ENCODE measurements at regions not wholly inside any gene's neighbourhood (a gene's known extent, or its start where the extent isn't known, plus 50 kb on each side); places are given as distances from the start of the nearest gene placed in this dataset.

DNA sequence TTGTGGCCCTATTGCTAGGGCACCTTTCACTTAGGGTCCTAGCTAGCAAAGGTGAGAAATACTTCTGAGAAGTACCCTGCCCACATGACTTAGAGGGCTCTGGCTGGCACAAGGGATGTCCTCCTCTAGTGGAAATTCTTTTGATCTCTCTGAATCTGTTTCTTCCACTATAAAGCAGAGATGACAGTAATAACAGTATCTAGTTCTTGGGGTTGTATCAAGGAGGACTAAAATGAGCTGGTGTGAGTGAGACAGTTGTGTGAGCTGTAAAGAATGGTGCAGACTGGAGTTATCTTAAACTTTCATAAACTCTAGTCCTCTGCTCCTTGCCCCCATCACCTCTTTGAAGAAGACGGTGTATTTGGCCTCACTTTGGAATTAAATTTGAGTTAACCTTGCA is 157.8 kb upstream of the PLET1 start:
- Histone ChIP-seq H3K9ac (ENCODE audit: low read depth in 1 of 2, low read length in 2 of 2) (no peak overlapping the region), H3K27me3 (ENCODE audit: control insufficient read depth in 4 of 4, insufficient read depth in 4 of 4, low read length in 3 of 4) (no peaks in the 10 kb centered on the region), H3K9me3 (ENCODE audit: control insufficient read depth in 4 of 4, low read length in 3 of 4) (peaks cover 0 to 13% (median 0%) of the 10 kb centered on the region in 4 donors), H3K4me3 (ENCODE audit: low read depth in 1 of 3, low read length in 3 of 3) (no peak overlapping the region), H3K36me3 (ENCODE audit: control insufficient read depth in 4 of 4, insufficient read depth in 3 of 4, low read depth in 1 of 4, low read length in 3 of 4) (no peaks in the 10 kb centered on the region), H3K4me1 (ENCODE audit: control insufficient read depth in 4 of 4, insufficient read depth in 4 of 4, low read length in 3 of 4) (no peaks in the 10 kb centered on the region), H3K27ac (ENCODE audit: low read depth in 1 of 2, low read length in 2 of 2) (no peak overlapping the region)
- TF ChIP-seq HNF4G (IDR thresholded peaks at IDR 0.05) = no peak
- TF ChIP-seq EGR1 (IDR thresholded peaks at IDR 0.05; ENCODE audit: low read depth in 2 of 2) = no peak
- TF ChIP-seq JUND (IDR thresholded peaks at IDR 0.05) = no peak
- TF ChIP-seq, protein P1, sequence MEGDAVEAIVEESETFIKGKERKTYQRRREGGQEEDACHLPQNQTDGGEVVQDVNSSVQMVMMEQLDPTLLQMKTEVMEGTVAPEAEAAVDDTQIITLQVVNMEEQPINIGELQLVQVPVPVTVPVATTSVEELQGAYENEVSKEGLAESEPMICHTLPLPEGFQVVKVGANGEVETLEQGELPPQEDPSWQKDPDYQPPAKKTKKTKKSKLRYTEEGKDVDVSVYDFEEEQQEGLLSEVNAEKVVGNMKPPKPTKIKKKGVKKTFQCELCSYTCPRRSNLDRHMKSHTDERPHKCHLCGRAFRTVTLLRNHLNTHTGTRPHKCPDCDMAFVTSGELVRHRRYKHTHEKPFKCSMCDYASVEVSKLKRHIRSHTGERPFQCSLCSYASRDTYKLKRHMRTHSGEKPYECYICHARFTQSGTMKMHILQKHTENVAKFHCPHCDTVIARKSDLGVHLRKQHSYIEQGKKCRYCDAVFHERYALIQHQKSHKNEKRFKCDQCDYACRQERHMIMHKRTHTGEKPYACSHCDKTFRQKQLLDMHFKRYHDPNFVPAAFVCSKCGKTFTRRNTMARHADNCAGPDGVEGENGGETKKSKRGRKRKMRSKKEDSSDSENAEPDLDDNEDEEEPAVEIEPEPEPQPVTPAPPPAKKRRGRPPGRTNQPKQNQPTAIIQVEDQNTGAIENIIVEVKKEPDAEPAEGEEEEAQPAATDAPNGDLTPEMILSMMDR (IDR thresholded peaks at IDR 0.05; ENCODE audit: low read depth, low read length, missing input control) = no peak
- TF ChIP-seq RAD21 (IDR thresholded peaks at IDR 0.05) = no peak
- TF ChIP-seq, protein P2, sequence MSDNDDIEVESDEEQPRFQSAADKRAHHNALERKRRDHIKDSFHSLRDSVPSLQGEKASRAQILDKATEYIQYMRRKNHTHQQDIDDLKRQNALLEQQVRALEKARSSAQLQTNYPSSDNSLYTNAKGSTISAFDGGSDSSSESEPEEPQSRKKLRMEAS (IDR thresholded peaks at IDR 0.05) = no peak
- no peak for TF ChIP-seq FOXA1 (IDR thresholded peaks at IDR 0.05)
- no peak for TF ChIP-seq GABPA (IDR thresholded peaks at IDR 0.05 in 1 of 2, conservative IDR thresholded peaks at IDR 0.05 in 1 of 2)
- no peak for DNase-seq (ENCODE audit: low spot score)
- WGBS = 86% methylated on average over 1 of the region's 1 CpG

DNA sequence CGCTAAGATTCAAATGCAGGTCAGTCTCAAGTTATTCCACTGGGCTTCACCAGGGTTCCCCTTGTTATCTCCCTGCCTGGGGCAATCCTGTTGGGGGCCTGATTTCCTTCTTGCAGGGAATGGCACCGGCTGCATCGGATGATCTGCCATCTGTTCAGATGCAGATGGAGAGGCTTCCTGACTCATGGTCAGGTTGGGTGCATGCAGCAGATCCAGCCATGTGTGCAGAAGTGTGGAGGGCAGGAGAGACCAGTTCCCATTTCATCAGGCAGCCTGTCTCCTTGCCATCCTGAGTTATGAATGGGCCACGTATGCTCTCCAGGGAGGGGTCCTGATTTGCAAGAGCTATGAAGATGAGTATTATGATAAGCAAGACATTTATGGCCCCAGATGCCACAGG is 161.2 kb upstream of the PLET1 start:
- no peaks in the 10 kb centered on the region for H3K36me3 ChIP-seq (ENCODE audit: control insufficient read depth in 4 of 4, insufficient read depth in 3 of 4, low read depth in 1 of 4, low read length in 3 of 4)
- TF ChIP-seq SP1 (IDR thresholded peaks at IDR 0.05) = no peak
- no peak for TF ChIP-seq NR2F2 (IDR thresholded peaks at IDR 0.05)
- TF ChIP-seq, protein P3, sequence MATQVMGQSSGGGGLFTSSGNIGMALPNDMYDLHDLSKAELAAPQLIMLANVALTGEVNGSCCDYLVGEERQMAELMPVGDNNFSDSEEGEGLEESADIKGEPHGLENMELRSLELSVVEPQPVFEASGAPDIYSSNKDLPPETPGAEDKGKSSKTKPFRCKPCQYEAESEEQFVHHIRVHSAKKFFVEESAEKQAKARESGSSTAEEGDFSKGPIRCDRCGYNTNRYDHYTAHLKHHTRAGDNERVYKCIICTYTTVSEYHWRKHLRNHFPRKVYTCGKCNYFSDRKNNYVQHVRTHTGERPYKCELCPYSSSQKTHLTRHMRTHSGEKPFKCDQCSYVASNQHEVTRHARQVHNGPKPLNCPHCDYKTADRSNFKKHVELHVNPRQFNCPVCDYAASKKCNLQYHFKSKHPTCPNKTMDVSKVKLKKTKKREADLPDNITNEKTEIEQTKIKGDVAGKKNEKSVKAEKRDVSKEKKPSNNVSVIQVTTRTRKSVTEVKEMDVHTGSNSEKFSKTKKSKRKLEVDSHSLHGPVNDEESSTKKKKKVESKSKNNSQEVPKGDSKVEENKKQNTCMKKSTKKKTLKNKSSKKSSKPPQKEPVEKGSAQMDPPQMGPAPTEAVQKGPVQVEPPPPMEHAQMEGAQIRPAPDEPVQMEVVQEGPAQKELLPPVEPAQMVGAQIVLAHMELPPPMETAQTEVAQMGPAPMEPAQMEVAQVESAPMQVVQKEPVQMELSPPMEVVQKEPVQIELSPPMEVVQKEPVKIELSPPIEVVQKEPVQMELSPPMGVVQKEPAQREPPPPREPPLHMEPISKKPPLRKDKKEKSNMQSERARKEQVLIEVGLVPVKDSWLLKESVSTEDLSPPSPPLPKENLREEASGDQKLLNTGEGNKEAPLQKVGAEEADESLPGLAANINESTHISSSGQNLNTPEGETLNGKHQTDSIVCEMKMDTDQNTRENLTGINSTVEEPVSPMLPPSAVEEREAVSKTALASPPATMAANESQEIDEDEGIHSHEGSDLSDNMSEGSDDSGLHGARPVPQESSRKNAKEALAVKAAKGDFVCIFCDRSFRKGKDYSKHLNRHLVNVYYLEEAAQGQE (IDR thresholded peaks at IDR 0.05) = no peak
- TF ChIP-seq, protein P1 (IDR thresholded peaks at IDR 0.05; ENCODE audit: low read depth, low read length, missing input control) = no peak
- no peak for TF ChIP-seq HNF4G (IDR thresholded peaks at IDR 0.05)
- no peak for TF ChIP-seq TAF1 (conservative IDR thresholded peaks at IDR 0.05)
- TF ChIP-seq EGR1 (IDR thresholded peaks at IDR 0.05; ENCODE audit: low read depth in 2 of 2) = no peak
- TF ChIP-seq, protein P2 (IDR thresholded peaks at IDR 0.05) = no peak
- no peak for TF ChIP-seq FOXA2 (IDR thresholded peaks at IDR 0.05)
- no peak for TF ChIP-seq RAD21 (IDR thresholded peaks at IDR 0.05)
- TF ChIP-seq, protein P4, sequence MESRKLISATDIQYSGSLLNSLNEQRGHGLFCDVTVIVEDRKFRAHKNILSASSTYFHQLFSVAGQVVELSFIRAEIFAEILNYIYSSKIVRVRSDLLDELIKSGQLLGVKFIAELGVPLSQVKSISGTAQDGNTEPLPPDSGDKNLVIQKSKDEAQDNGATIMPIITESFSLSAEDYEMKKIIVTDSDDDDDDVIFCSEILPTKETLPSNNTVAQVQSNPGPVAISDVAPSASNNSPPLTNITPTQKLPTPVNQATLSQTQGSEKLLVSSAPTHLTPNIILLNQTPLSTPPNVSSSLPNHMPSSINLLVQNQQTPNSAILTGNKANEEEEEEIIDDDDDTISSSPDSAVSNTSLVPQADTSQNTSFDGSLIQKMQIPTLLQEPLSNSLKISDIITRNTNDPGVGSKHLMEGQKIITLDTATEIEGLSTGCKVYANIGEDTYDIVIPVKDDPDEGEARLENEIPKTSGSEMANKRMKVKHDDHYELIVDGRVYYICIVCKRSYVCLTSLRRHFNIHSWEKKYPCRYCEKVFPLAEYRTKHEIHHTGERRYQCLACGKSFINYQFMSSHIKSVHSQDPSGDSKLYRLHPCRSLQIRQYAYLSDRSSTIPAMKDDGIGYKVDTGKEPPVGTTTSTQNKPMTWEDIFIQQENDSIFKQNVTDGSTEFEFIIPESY (IDR thresholded peaks at IDR 0.05) = no peak
- no peak overlapping the region for H3K4me3 ChIP-seq (ENCODE audit: low read depth in 1 of 3, low read length in 3 of 3)

More for the DNA sequence above, 161.2 kb upstream of the PLET1 start:
- Histone ChIP-seq H3K27me3 (ENCODE audit: control insufficient read depth in 4 of 4, insufficient read depth in 4 of 4, low read length in 3 of 4) (no peaks in the 10 kb centered on the region), H3K4me1 (ENCODE audit: control insufficient read depth in 4 of 4, insufficient read depth in 4 of 4, low read length in 3 of 4) (no peaks in the 10 kb centered on the region), H3K9ac (ENCODE audit: low read depth in 1 of 2, low read length in 2 of 2) (no peak overlapping the region), H3K27ac (ENCODE audit: low read depth in 1 of 2, low read length in 2 of 2) (no peak overlapping the region), H3K9me3 (ENCODE audit: control insufficient read depth in 4 of 4, low read length in 3 of 4) (no peaks in the 10 kb centered on the region)
- DNase-seq (ENCODE audit: low spot score) = no peak
- 73% methylated on average over 4 of the region's 4 CpGs for WGBS

Data from liver (tissue), 8 donors.